Keratinocyte (primary cell): ENCODE measurements at regions not wholly inside any gene's neighbourhood (a gene's known extent, or its start where the extent isn't known, plus 50 kb on each side); places are given as distances from the start of the nearest gene placed in this dataset.

Experiments
- DNase-seq: peaks from one replicate; pipeline ENCODE4 v3.0.0-alpha.2; 2011; ENCODE audit warnings: low read depth, missing footprints, low spot score
- FAIRE-seq: peaks from 2 replicates; lab custom pipeline; 2011; peaks lifted over from hg19 to GRCh38; lab: Jason Lieb, UNC
- H2AFZ ChIP-seq: 2 replicates; pipeline ENCODE4 v1.6.0; 2012; ENCODE audit warnings: low read length, control low read depth, inconsistent platforms; ENCODE audit not compliant: control insufficient read depth
- H3K27ac ChIP-seq: 2 replicates; pipeline ENCODE4 v1.5.1; 2011; ENCODE audit warnings: low read length; ENCODE audit not compliant: control insufficient read depth, insufficient read depth
- H3K27me3 ChIP-seq: 3 replicates; pipeline ENCODE4 v1.6.0; 2011; ENCODE audit warnings: low read length; ENCODE audit not compliant: control insufficient read depth, insufficient read depth; ENCODE audit errors: extremely low read depth
- H3K36me3 ChIP-seq, 2 experiments: 2 replicates in 1 of 2; 3 replicates in 1 of 2; pipeline ENCODE4 v1.5.1; 2011; ENCODE audit warnings: low read length in 2 of 2, mild to moderate bottlenecking in 1 of 2; ENCODE audit not compliant: control insufficient read depth in 2 of 2, insufficient read depth in 2 of 2; ENCODE audit errors: extremely low read depth in 1 of 2
- H3K4me1 ChIP-seq: 3 replicates; pipeline ENCODE4 v1.5.1; 2011; ENCODE audit warnings: low read length; ENCODE audit not compliant: control insufficient read depth, insufficient read depth; ENCODE audit errors: extremely low read depth
- H3K4me2 ChIP-seq: 3 replicates; pipeline ENCODE4 v1.6.0; 2011; ENCODE audit warnings: low read depth, low read length; ENCODE audit not compliant: control insufficient read depth, insufficient read depth; ENCODE audit errors: extremely low read depth
- H3K4me3 ChIP-seq, 3 experiments: fragments of 200-600 bp in 1 of 3; sonication (generic) in 1 of 3; 2 replicates in 2 of 3; 3 replicates in 1 of 3; pipeline ENCODE4 v1.5.1; 2011 to 2016; ENCODE audit warnings: low read length in 3 of 3, mild to moderate bottlenecking in 3 of 3, control low read depth in 2 of 3, inconsistent platforms in 1 of 3, low read depth in 1 of 3, mixed read lengths in 1 of 3, mixed run types in 1 of 3, moderate library complexity in 1 of 3; ENCODE audit not compliant: control insufficient read depth in 2 of 3, insufficient read depth in 2 of 3; ENCODE audit errors: extremely low read depth in 1 of 3
- H3K79me2 ChIP-seq: 2 replicates; pipeline ENCODE4 v1.6.0; 2012; ENCODE audit warnings: low read length; ENCODE audit not compliant: control insufficient read depth, insufficient read depth
- H3K9ac ChIP-seq: 3 replicates; pipeline ENCODE4 v1.6.0; 2011; ENCODE audit warnings: low read length; ENCODE audit not compliant: control insufficient read depth, insufficient read depth; ENCODE audit errors: extremely low read depth
- H3K9me1 ChIP-seq: 3 replicates; pipeline ENCODE4 v1.6.0; 2011; ENCODE audit warnings: low read length; ENCODE audit not compliant: control insufficient read depth, insufficient read depth; ENCODE audit errors: extremely low read depth
- H3K9me3 ChIP-seq: 2 replicates; pipeline ENCODE4 v1.5.1; 2012; ENCODE audit warnings: low read depth, low read length; ENCODE audit not compliant: control insufficient read depth
- H4K20me1 ChIP-seq: 3 replicates; pipeline ENCODE4 v1.6.0; 2011; ENCODE audit warnings: low read length; ENCODE audit not compliant: control insufficient read depth, insufficient read depth; ENCODE audit errors: extremely low read depth
- EZH2 ChIP-seq: IDR thresholded peaks from one replicate; pipeline ENCODE4 v1.6.1; 2012; ENCODE audit warnings: inconsistent platforms, mild to moderate bottlenecking, low read length, moderate library complexity
- dilution Hi-C: fragments of 300-500 bp; cut with MboI; formaldehyde crosslinking; loops from one replicate; pipeline ENCODE4 v1.7.0; 2020; ENCODE audit warnings: low sequenced_read_pairs; ENCODE audit not compliant: extremely low pct_ligation_motif_present
- TF ChIP-seq, protein P1 (sequence below), 3 experiments: IDR thresholded peaks in 1 of 3; conservative IDR thresholded peaks in 1 of 3; optimal IDR thresholded peaks in 1 of 3; 2 replicates in 2 of 3; 3 replicates in 1 of 3; pipeline versions ENCODE3 to v1.5.1; 2011; ENCODE audit warnings: low read length in 3 of 3, mild to moderate bottlenecking in 3 of 3, moderate library complexity in 2 of 3, control low read depth in 1 of 3, inconsistent platforms in 1 of 3; ENCODE audit not compliant: insufficient read depth in 2 of 3; ENCODE audit errors: extremely low read depth in 1 of 3

DNA sequence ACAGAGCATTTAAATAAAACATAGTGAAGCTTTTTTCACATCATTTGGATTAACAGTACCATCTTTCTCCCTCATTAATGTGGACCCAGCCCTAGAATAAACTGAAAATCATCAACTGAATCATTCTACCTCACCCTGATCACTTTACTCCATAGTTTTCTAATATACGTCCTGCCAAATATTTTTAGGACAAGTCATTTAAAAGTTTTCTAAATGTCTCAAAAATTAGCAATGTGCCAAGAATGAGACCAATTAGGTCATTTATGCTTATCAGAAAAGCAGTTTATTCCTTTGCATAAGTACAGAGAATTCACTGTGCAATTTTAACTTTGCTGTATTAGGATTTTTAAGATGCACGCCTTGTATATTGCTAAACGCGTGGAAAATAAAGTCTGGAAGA, 284.4 kb downstream of the PIK3R1 start:
- Histone ChIP-seq H3K9ac (no peak overlapping the region), H2AFZ (no peak overlapping the region), H3K9me1 (no peaks in the 10 kb centered on the region), H3K4me2 (no peak overlapping the region), H4K20me1 (no peaks in the 10 kb centered on the region), H3K27me3 (no peaks in the 10 kb centered on the region), H3K9me3 (no peaks in the 10 kb centered on the region), H3K36me3 (no peaks in the 10 kb centered on the region), H3K4me3 (no peak overlapping the region), H3K4me1 (no peaks in the 10 kb centered on the region), H3K27ac (no peak overlapping the region), H3K79me2 (no peaks in the 10 kb centered on the region)
- dilution Hi-C loops: no loop called here
- FAIRE-seq: no peak
- no peak for DNase-seq
- no peak for TF ChIP-seq EZH2
- TF ChIP-seq, protein P1, sequence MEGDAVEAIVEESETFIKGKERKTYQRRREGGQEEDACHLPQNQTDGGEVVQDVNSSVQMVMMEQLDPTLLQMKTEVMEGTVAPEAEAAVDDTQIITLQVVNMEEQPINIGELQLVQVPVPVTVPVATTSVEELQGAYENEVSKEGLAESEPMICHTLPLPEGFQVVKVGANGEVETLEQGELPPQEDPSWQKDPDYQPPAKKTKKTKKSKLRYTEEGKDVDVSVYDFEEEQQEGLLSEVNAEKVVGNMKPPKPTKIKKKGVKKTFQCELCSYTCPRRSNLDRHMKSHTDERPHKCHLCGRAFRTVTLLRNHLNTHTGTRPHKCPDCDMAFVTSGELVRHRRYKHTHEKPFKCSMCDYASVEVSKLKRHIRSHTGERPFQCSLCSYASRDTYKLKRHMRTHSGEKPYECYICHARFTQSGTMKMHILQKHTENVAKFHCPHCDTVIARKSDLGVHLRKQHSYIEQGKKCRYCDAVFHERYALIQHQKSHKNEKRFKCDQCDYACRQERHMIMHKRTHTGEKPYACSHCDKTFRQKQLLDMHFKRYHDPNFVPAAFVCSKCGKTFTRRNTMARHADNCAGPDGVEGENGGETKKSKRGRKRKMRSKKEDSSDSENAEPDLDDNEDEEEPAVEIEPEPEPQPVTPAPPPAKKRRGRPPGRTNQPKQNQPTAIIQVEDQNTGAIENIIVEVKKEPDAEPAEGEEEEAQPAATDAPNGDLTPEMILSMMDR (optimal IDR thresholded peaks at IDR 0.05 in 1 of 3, IDR thresholded peaks at IDR 0.05 in 1 of 3, conservative IDR thresholded peaks at IDR 0.05 in 1 of 3; ENCODE audit: extremely low read depth in 1 of 3, insufficient read depth in 2 of 3, low read length in 3 of 3): no peak

DNA sequence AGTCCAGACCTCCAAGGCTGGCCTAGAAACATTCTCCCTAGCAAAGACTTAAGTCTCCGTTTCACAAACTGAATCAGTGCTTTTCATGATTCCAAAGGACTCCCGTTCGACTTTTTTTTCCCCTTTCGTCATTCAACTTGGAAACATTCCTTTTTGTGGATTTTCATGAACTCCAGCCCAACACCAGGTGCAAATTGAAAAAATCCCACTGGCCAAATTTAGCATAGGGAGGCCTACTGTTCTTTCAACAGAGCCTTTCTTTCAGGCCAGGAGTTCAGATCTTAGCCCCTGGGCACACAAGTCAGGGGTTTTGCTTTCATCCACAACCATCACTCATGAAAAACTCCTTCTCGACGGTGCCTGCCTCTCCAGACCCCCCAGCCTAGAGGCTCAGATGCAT, 285.3 kb downstream of the PIK3R1 start:
- no peaks in the 10 kb centered on the region for H3K36me3 ChIP-seq
- H3K27ac ChIP-seq: no peak overlapping the region
- no peak for DNase-seq
- no peak overlapping the region for H3K9ac ChIP-seq
- H3K9me1 ChIP-seq: no peaks in the 10 kb centered on the region
- dilution Hi-C loops: no loop called here
- H2AFZ ChIP-seq: no peak overlapping the region
- no peak overlapping the region for H3K4me2 ChIP-seq
- TF ChIP-seq, protein P1 (optimal IDR thresholded peaks at IDR 0.05 in 1 of 3, IDR thresholded peaks at IDR 0.05 in 1 of 3, conservative IDR thresholded peaks at IDR 0.05 in 1 of 3; ENCODE audit: extremely low read depth in 1 of 3, insufficient read depth in 2 of 3, low read length in 3 of 3): no peak
- no peak for TF ChIP-seq EZH2
- no peak overlapping the region for H3K4me3 ChIP-seq
- H3K4me1 ChIP-seq: no peaks in the 10 kb centered on the region
- H4K20me1 ChIP-seq: no peaks in the 10 kb centered on the region
- no peaks in the 10 kb centered on the region for H3K27me3 ChIP-seq
- no peak for FAIRE-seq
- no peaks in the 10 kb centered on the region for H3K79me2 ChIP-seq
- no peaks in the 10 kb centered on the region for H3K9me3 ChIP-seq
